ENCODE measurements at regions not wholly inside any gene's neighbourhood (a gene's known extent, or its start where the extent isn't known, plus 50 kb on each side); places are given as distances from the start of the nearest gene placed in this dataset.

DNA sequence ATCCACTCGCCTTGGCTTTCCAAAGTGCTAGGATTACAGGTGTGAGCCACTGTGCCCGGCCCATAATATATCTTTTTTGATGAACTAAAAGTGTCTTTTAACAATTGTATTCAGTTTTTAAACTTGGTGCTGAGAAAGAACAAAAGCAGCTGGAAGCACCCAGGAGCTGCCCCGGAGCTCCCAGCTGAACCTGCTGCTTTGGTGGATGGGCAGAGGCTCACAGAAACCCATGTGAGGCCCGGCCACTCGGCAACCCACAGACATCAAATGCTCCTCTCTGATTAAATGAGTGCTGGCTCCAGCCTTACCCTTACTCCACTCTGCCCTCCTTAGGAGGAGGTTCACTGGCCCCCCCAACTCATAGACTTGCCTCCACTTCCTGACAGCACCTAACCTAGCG lies 59.4 kb upstream of the FRMD1 start:
- TF ChIP-seq, protein P1, sequence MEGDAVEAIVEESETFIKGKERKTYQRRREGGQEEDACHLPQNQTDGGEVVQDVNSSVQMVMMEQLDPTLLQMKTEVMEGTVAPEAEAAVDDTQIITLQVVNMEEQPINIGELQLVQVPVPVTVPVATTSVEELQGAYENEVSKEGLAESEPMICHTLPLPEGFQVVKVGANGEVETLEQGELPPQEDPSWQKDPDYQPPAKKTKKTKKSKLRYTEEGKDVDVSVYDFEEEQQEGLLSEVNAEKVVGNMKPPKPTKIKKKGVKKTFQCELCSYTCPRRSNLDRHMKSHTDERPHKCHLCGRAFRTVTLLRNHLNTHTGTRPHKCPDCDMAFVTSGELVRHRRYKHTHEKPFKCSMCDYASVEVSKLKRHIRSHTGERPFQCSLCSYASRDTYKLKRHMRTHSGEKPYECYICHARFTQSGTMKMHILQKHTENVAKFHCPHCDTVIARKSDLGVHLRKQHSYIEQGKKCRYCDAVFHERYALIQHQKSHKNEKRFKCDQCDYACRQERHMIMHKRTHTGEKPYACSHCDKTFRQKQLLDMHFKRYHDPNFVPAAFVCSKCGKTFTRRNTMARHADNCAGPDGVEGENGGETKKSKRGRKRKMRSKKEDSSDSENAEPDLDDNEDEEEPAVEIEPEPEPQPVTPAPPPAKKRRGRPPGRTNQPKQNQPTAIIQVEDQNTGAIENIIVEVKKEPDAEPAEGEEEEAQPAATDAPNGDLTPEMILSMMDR (IDR thresholded peaks at IDR 0.05) = no peak
- no peak for TF ChIP-seq POLR2A (IDR thresholded peaks at IDR 0.05)
- TF ChIP-seq EP300 (IDR thresholded peaks at IDR 0.05) = no peak
- no peak for TF ChIP-seq POLR2AphosphoS5 (IDR thresholded peaks at IDR 0.05)
